HG03135 (cell line): ENCODE measurements at regions not wholly inside any gene's neighbourhood (a gene's known extent, or its start where the extent isn't known, plus 50 kb on each side); places are given as distances from the start of the nearest gene placed in this dataset.

Experiments used
- ATAC-seq: cut with Tn5 transposase; IDR thresholded peaks from one replicate; pipeline ENCODE4 v1.9.1; 2021; ENCODE audit warnings: mild to moderate bottlenecking, moderate library complexity; ENCODE audit not compliant: unreplicated experiment

- no peak for ATAC-seq
Observed at GRCh38 chr20:39547546-39548408, 585.6 kb downstream of the DHX35 start.

DNA sequence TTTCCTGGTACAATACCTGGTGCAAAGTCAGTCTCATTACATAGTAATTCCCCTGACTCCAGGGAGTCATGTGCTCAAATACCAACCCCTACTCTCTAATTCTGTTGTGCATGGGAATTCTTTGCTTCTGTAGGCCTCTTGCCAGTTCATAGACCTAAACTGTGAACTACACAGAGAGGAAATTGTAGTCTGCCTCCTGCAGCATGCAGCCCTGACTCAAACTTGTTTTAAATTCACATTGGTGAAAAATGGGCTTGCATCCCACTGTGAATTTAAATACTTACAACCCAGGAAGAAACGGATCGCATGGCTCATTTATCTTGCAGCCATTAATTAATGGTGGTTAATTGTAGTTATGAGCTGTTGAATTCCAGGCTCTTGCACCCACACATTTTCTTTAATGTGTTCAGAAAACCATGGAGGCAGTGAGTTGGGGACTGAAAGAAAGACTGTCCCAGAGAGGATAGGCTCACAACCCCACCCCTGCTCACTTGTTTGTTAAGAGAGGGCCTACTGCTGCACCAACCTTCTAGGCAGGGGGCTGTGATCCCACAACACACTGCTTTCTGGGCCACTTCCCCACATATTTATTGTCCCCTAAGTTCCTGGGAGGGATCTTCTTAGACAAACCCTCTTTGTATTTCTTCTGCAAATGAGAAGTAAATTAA, 579.1 kb downstream of the DHX35 start:
- ATAC-seq, result no peak

GRCh38 chr20:39538317-39538716, 576.2 kb downstream of the DHX35 start:
- ATAC-seq, result no peak

GRCh38 chr20:39535301-39535700, 573.2 kb downstream of the DHX35 start:
- no peak for ATAC-seq

- no peak for ATAC-seq
Observed at GRCh38 chr20:39534846-39535245, 572.7 kb downstream of the DHX35 start.

DNA sequence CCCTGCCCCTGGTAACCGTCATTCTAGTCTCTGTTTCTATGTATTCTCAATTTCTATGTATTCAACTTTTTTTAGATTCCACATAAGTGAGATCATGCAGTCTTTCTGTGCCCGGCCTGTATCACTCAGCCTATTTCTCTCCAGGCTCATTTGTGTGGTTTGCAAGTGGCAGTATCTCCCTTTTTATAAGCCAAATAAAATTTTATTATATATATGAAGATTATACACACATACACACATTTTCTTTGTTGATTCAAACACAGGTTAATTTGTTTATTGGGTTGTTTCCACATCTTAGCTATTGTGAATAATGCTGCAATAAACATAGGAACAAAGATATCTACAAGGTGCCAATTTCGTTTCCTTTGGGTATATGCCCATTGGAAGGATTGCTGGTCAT, 571.7 kb downstream of the DHX35 start:
- no peak for ATAC-seq

DNA sequence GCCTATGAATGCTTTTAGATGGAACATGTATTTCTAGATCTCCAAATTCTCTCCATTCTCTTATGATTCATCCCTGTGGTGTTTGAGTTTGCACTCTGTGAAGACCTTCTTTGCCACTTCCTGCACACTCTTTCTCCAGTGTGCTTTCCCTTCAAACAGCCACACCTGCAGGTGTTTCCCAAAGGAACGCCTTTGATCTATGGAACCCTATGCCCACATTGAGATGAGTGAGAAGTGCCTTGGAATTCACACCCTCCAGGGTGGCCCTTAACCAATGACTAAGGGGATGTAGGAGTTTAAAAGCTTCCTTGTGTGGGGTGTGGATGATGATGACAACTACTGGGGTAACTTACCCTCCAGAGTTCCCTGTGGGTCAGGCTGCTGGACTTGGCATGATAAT, 570.1 kb downstream of the DHX35 start:
- no peak for ATAC-seq

- ATAC-seq, result no peak
Observed at GRCh38 chr20:39528436-39528835, 566.3 kb downstream of the DHX35 start.

GRCh38 chr20:39524371-39524911, 562.3 kb downstream of the DHX35 start:
- no peak for ATAC-seq

GRCh38 chr20:39523405-39523804, 561.3 kb downstream of the DHX35 start:
- no peak for ATAC-seq

DNA sequence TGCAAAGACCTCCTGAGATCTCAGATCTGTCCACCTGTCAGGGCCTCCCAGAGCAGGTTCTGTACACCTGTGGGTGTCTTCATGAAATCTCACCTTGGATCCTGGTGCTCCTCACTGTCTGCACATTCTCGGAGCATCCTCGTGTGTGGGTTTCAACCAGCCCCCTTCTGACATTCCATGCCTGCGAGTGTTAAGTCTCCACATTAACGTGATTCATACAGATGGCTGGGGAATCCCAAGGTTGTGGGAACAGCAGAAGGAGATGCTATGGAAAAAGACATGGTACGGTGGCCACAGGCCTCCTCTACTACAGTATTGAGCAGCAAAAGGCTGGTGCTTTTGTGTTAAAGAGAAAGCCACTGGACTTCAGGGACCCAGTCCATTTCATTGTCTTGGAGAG, 556.5 kb downstream of the DHX35 start:
- no peak for ATAC-seq

DNA sequence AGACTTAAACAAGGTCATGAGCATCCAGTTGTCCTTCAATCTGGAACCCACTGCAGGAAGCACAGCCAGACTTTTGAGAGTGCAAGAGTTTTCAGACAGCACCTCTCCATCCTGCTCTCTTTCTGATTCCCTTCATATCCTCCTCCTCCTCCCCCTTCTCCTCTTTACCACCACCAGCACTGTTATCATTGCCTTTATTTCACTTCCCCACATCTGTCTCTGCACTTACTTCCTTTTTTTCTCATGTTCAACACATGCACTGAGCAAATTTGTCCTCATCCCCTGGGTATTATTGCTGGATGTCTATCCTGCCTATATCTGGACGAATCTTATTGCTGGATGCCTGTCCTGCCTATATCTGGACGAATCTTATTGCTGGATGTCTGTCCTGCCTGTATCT, 554.8 kb downstream of the DHX35 start:
- ATAC-seq, result no peak

DNA sequence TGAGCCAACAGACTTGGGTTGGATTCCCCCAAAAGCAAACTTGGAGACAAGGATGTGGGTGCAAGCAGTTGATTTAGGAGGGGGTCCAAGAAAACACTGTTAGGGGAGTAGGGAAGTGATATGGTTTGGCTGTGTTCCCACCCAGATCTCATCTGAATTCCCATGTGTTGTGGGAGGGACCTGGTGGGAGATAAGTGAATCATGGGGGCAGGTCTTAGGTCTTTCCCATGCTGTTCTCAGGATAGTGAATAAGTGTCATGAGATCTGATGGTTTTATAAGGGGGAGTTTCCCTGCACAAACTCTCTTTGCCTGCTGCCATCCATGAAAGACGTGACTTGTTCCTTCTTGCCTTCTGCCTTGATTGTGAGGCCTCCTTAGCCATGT, 542.6 kb downstream of the DHX35 start:
- no peak for ATAC-seq

GRCh38 chr20:39503902-39504709, 542.0 kb downstream of the DHX35 start:
- ATAC-seq, result no peak

- ATAC-seq, result no peak
Observed at GRCh38 chr20:39492223-39492797, 530.2 kb downstream of the DHX35 start.

- ATAC-seq, result no peak
Observed at GRCh38 chr20:39491711-39492110, 529.6 kb downstream of the DHX35 start.

- no peak for ATAC-seq
Observed at GRCh38 chr20:39489986-39490560, 527.9 kb downstream of the DHX35 start.

GRCh38 chr20:39480276-39481043, 518.3 kb downstream of the DHX35 start:
- no peak for ATAC-seq

GRCh38 chr20:39479196-39479810, 517.2 kb downstream of the DHX35 start:
- no peak for ATAC-seq
